ENCODE measurements at regions not wholly inside any gene's neighbourhood (a gene's known extent, or its start where the extent isn't known, plus 50 kb on each side); places are given as distances from the start of the nearest gene placed in this dataset.

DNA sequence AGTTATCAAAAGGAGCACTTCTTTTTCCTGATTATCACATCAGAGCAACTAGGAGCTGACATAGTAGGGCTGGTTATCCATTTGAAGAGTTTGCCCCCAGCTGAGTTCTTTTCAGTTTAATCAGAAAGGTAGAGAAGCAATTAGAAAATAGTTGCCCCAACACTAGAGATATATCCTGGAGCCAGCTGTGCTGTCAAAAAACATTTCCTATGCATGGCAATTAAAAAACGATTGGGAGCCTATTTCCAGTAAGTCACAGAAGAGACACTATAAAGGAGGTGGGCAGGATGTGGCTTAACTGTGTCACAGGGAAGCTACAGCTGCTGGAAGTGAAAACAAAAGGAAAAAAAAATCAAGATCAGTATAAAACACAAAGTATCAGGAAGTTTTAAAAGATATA is 155.7 kb upstream of the SLITRK1 start:
- TF ChIP-seq, protein P1, sequence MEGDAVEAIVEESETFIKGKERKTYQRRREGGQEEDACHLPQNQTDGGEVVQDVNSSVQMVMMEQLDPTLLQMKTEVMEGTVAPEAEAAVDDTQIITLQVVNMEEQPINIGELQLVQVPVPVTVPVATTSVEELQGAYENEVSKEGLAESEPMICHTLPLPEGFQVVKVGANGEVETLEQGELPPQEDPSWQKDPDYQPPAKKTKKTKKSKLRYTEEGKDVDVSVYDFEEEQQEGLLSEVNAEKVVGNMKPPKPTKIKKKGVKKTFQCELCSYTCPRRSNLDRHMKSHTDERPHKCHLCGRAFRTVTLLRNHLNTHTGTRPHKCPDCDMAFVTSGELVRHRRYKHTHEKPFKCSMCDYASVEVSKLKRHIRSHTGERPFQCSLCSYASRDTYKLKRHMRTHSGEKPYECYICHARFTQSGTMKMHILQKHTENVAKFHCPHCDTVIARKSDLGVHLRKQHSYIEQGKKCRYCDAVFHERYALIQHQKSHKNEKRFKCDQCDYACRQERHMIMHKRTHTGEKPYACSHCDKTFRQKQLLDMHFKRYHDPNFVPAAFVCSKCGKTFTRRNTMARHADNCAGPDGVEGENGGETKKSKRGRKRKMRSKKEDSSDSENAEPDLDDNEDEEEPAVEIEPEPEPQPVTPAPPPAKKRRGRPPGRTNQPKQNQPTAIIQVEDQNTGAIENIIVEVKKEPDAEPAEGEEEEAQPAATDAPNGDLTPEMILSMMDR (conservative IDR thresholded peaks at IDR 0.05 in 1 of 2, IDR thresholded peaks at IDR 0.05 in 1 of 2; ENCODE audit: low read depth in 1 of 2, low read length in 2 of 2): no peak
- TF ChIP-seq EZH2 (IDR thresholded peaks at IDR 0.05; ENCODE audit: low read length, missing control alignments): no peak
